Subcutaneous abdominal adipose tissue (tissue), 5 donors: ENCODE measurements at regions not wholly inside any gene's neighbourhood (a gene's known extent, or its start where the extent isn't known, plus 50 kb on each side); places are given as distances from the start of the nearest gene placed in this dataset.

Experiments
- H3K27ac ChIP-seq: one replicate; pipeline ENCODE4 v1.7.0; 2013; ENCODE audit warnings: low read depth, mild to moderate bottlenecking, inconsistent platforms, low read length, moderate library complexity
- H3K27me3 ChIP-seq, 5 donors: one replicate each; pipeline ENCODE4 v1.7.0; 2013; ENCODE audit warnings: low read length in 5 of 5, inconsistent platforms in 1 of 5; ENCODE audit not compliant: control insufficient read depth in 5 of 5, insufficient read depth in 4 of 5
- H3K36me3 ChIP-seq, 5 donors: one replicate each; pipeline ENCODE4 v1.7.0; 2013; ENCODE audit warnings: low read length in 5 of 5; ENCODE audit not compliant: control insufficient read depth in 5 of 5, insufficient read depth in 5 of 5
- H3K4me1 ChIP-seq, 5 donors: one replicate each; pipeline ENCODE4 v1.7.0; 2013; ENCODE audit warnings: low read length in 5 of 5, mild to moderate bottlenecking in 3 of 5, moderate library complexity in 1 of 5; ENCODE audit not compliant: control insufficient read depth in 5 of 5, insufficient read depth in 5 of 5
- H3K4me3 ChIP-seq, 5 donors: one replicate each; pipeline ENCODE4 v1.7.0; 2013; ENCODE audit warnings: low read length in 5 of 5, low read depth in 1 of 5
- H3K9ac ChIP-seq, 5 donors: one replicate each; pipeline ENCODE4 v1.7.0; 2013; ENCODE audit warnings: low read length in 5 of 5, mild to moderate bottlenecking in 4 of 5, moderate library complexity in 3 of 5
- H3K9me3 ChIP-seq, 5 donors: one replicate each; pipeline ENCODE4 v1.7.0; 2013; ENCODE audit warnings: low read length in 5 of 5; ENCODE audit not compliant: control insufficient read depth in 5 of 5
- donor health status: healthy.
- donor health status: healthy.
- donor health status: healthy.
- donor health status: healthy.
- donor health status: healthy.

DNA sequence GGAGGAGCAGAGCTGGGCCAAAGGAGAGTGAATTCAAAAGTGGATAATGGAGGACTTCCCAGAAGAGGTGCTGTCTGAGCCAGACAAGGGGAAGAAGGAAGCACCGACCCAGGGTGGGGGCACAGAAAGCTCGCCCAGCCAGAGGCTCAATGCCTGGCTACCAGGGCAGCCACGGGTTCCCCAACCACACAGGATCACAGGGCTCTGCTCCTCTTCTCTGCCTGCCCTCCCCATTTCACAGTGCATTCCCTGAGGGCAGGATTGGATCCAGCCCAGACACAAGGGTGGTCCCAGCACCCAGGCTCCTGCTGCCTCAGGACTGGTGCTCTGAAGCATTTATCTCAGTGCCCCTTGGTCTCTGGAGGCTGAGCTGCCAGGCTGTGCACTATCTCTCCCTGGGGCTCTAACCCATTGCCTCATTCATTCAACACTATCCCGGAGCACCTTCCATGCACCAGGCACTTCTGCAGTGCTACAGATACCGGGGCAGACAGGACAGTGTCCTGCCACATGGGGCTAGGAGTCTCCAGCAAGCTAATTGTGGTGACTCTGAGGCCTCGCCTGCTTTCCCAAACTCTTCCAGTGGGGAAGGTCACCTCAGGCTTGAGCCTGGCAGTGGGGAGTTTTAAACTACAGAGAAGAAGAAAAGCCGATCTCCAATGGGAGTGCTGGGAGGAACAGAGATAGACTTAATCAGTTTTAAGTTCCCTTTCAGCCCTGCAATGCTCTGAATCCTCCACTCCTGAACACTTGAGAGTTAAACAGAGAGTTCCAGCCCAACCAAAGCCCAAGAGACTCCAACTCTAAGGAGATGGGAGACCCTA is 201.8 kb upstream of the ZMIZ1 start:
- no peaks in the 10 kb centered on the region for H3K36me3 ChIP-seq
- H3K9me3 ChIP-seq: no peaks in the 10 kb centered on the region
- no peak overlapping the region for H3K9ac ChIP-seq
- H3K4me3 ChIP-seq: no peak overlapping the region
- H3K27ac ChIP-seq: no peak overlapping the region
- peaks cover 0 to 16% (median 10%) of the 10 kb centered on the region in 5 donors for H3K4me1 ChIP-seq
- peaks cover 0 to 7% (median 0%) of the 10 kb centered on the region in 5 donors for H3K27me3 ChIP-seq

DNA sequence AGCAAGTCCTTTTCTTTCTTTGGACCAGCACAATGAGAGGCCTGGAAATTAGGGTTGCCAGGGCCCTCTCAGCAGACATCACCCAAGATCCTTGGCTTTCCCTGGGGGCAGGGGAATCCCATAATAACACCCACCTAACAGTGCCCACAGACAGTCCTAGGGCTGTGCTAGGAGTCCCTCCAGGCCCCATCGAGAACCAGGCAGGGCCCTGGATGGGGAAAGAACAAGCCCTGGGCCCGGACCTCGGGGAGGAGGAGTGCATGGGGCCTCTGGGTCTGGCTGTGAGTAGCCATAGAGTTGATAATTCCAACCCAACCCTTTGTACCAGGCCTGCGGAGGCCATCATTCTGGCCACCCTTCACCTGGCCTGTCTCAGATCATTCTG is 201.2 kb upstream of the ZMIZ1 start:
- no peak overlapping the region for H3K27ac ChIP-seq
- H3K4me1 ChIP-seq: peaks cover 0 to 16% (median 10%) of the 10 kb centered on the region in 5 donors
- H3K9me3 ChIP-seq: no peaks in the 10 kb centered on the region
- H3K27me3 ChIP-seq: peaks cover 0 to 7% (median 0%) of the 10 kb centered on the region in 5 donors
- no peak overlapping the region for H3K9ac ChIP-seq
- no peak overlapping the region for H3K4me3 ChIP-seq
- no peaks in the 10 kb centered on the region for H3K36me3 ChIP-seq

DNA sequence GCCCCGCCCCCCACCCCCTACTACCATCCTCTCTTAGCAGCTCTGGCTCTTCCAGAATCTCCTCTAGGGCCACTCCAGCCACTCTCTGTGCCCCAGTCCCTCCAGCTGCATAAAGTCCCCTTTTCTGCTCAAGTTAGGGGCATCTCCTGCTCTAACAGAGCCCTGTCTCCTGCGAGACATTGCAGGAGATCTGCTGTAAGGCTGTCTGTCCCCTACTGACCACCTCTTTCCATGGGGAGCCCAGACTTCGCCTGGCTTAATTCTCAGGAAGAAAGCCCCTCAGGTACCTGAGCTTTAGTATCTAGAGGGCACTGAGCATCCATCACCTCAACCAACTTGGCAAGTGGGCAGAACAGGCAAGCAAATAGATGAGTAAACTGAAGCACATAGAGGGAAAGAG is 200.7 kb upstream of the ZMIZ1 start:
- Histone ChIP-seq H3K4me3 (no peak overlapping the region), H3K27me3 (peaks cover 0 to 7% (median 0%) of the 10 kb centered on the region in 5 donors), H3K9me3 (no peaks in the 10 kb centered on the region), H3K9ac (no peak overlapping the region), H3K36me3 (no peaks in the 10 kb centered on the region), H3K4me1 (peaks cover 0 to 16% (median 10%) of the 10 kb centered on the region in 5 donors), H3K27ac (no peak overlapping the region)

GRCh38 chr10:78868456-78868855 is 200.3 kb upstream of the ZMIZ1 start:
- no peaks in the 10 kb centered on the region for H3K36me3 ChIP-seq
- H3K27me3 ChIP-seq: peaks cover 0 to 7% (median 0%) of the 10 kb centered on the region in 5 donors
- H3K27ac ChIP-seq: no peak overlapping the region
- peaks cover 0 to 16% (median 10%) of the 10 kb centered on the region in 5 donors for H3K4me1 ChIP-seq
- H3K9ac ChIP-seq: no peak overlapping the region
- no peaks in the 10 kb centered on the region for H3K9me3 ChIP-seq
- H3K4me3 ChIP-seq: no peak overlapping the region

GRCh38 chr10:78868861-78869260 is 199.9 kb upstream of the ZMIZ1 start:
- Histone ChIP-seq H3K9me3 (no peaks in the 10 kb centered on the region), H3K9ac (no peak overlapping the region), H3K4me1 (peaks cover 0 to 16% (median 10%) of the 10 kb centered on the region in 5 donors), H3K27me3 (peaks cover 0 to 10% (median 0%) of the 10 kb centered on the region in 5 donors), H3K4me3 (no peak overlapping the region), H3K36me3 (no peaks in the 10 kb centered on the region), H3K27ac (no peak overlapping the region)

GRCh38 chr10:78869508-78870454 is 199.0 kb upstream of the ZMIZ1 start:
- no peaks in the 10 kb centered on the region for H3K36me3 ChIP-seq
- no peak overlapping the region for H3K4me3 ChIP-seq
- no peak overlapping the region for H3K9ac ChIP-seq
- peaks cover 0 to 10% (median 0%) of the 10 kb centered on the region in 5 donors for H3K27me3 ChIP-seq
- H3K4me1 ChIP-seq: peaks cover 0 to 16% (median 10%) of the 10 kb centered on the region in 5 donors
- H3K9me3 ChIP-seq: no peaks in the 10 kb centered on the region
- H3K27ac ChIP-seq: no peak overlapping the region

GRCh38 chr10:78870458-78870857 is 198.3 kb upstream of the ZMIZ1 start:
- peaks cover 0 to 10% (median 0%) of the 10 kb centered on the region in 5 donors for H3K27me3 ChIP-seq
- H3K4me1 ChIP-seq: peaks cover 0 to 10% (median 5%) of the 10 kb centered on the region in 5 donors
- H3K9me3 ChIP-seq: no peaks in the 10 kb centered on the region
- H3K27ac ChIP-seq: no peak overlapping the region
- no peak overlapping the region for H3K9ac ChIP-seq
- no peak overlapping the region for H3K4me3 ChIP-seq
- H3K36me3 ChIP-seq: no peaks in the 10 kb centered on the region

- Histone ChIP-seq H3K27ac (no peak overlapping the region), H3K9ac (no peak overlapping the region), H3K4me3 (no peak overlapping the region), H3K9me3 (no peaks in the 10 kb centered on the region), H3K36me3 (no peaks in the 10 kb centered on the region), H3K4me1 (peaks cover 0 to 7% (median 0%) of the 10 kb centered on the region in 5 donors), H3K27me3 (peaks cover 0 to 10% (median 0%) of the 10 kb centered on the region in 5 donors)
Observed at GRCh38 chr10:78871796-78872195, 197.0 kb upstream of the ZMIZ1 start.

GRCh38 chr10:78873413-78873812 is 195.4 kb upstream of the ZMIZ1 start:
- Histone ChIP-seq H3K4me1 (peaks cover 0 to 9% (median 0%) of the 10 kb centered on the region in 5 donors), H3K9me3 (no peaks in the 10 kb centered on the region), H3K9ac (no peak overlapping the region), H3K27me3 (peaks cover 0 to 10% (median 0%) of the 10 kb centered on the region in 5 donors), H3K4me3 (no peak overlapping the region), H3K27ac (no peak overlapping the region), H3K36me3 (no peaks in the 10 kb centered on the region)
